ENCODE measurements at regions not wholly inside any gene's neighbourhood (a gene's known extent, or its start where the extent isn't known, plus 50 kb on each side); places are given as distances from the start of the nearest gene placed in this dataset.

DNA sequence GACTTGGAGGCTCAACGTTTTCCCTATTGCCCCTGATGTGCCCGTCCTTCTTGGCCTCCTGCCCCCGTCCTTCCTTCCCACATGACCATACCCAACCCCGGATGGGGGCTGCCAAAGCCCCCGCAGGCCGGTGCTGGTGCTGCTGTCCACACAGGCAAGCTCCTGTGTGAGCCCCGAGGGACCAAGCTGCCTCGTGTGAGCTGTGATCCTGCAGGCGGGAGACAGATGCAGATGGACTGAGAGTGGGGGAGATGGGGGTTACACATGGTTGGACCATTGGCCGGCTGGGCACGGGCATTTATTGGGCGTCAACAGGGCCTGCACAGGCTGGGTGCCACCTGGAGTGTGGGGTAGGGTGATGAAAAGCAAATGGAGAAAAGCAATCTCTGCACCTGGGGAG is 313.2 kb upstream of the B3GAT1 start (continued):
- no peak for TF ChIP-seq ZNF124 (CRISPR knock-in tag; IDR thresholded peaks at IDR 0.05)

DNA sequence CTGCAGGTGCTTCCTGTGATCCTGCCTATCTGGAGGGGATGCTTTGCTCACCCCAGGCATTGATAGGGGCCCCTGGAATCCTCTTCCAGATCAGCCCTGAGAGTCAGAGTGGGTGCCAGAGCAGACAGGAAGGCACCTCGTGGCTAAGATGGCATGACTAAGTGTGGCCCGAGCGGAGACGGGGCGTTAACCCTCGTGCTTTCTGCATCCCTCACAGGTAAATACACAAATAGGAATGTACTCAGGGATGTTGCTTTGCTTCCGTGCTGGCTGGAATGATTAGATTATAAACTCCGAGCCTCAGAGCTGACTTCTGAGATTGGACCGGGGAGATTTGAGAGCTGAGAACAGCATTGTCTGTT is 312.7 kb upstream of the B3GAT1 start:
- no peaks in the 10 kb centered on the region; the same call in 1 of the 2 replicates for H4K20me1 ChIP-seq (replicated peaks; ENCODE audit: control insufficient read depth, insufficient read depth, low read length)
- TF ChIP-seq ZNF511 (CRISPR knock-in tag; IDR thresholded peaks at IDR 0.05): no peak
- TF ChIP-seq ZNF224 (CRISPR knock-in tag; IDR thresholded peaks at IDR 0.05): no peak
- no peak for TF ChIP-seq ZNF121 (CRISPR knock-in tag; conservative IDR thresholded peaks at IDR 0.05)
- H3K9me3 ChIP-seq (replicated peaks; ENCODE audit: control insufficient read depth, insufficient read depth, low read depth, low read length): no peaks in the 10 kb centered on the region
- H2AFZ ChIP-seq (ENCODE audit: low read depth, low read length): no peak overlapping the region
- WGBS (ENCODE audit: insufficient coverage, low coverage, missing lambda C conversion rate): 3% methylated on average over 9 of the region's 9 CpGs
- no peak overlapping the region for H3K9ac ChIP-seq (ENCODE audit: insufficient read depth in 1 of 2, low read depth in 2 of 2, low read length in 2 of 2)
- H3K79me2 ChIP-seq (ENCODE audit: control insufficient read depth, insufficient read depth, low read length): no peaks in the 10 kb centered on the region
- in situ Hi-C loops (cut with MboI): no loop called here
- FAIRE-seq (no peak), DNase-seq (ENCODE audit: extremely low read depth in 1 of 4, low spot score in 3 of 4) (no peak), ATAC-seq (no peak)
- H3K4me2 ChIP-seq (ENCODE audit: insufficient read depth, low read length): no peak overlapping the region
- POLR2A ChIA-PET: interaction anchor here (0.7 kb wide), 1 partner anchor 186 kb away, joined by 3 read pairs; no protein-coding TSS in a partner anchor
- H3K9me1 ChIP-seq (ENCODE audit: control insufficient read depth, insufficient read depth, low read length): no peaks in the 10 kb centered on the region
- H3K27me3 ChIP-seq (ENCODE audit: control insufficient read depth in 2 of 2, insufficient read depth in 2 of 2, low read length in 2 of 2): peaks cover 0 to 30% of the 10 kb centered on the region in 2 experiments; a peak in 3 of 5 replicates
- no peak overlapping the region for H3K4me3 ChIP-seq
- H3K4me1 ChIP-seq (replicated peaks in 1 of 2; ENCODE audit: control insufficient read depth in 2 of 2, insufficient read depth in 2 of 2, low read length in 2 of 2): no peaks in the 10 kb centered on the region
- CTCF ChIA-PET (ENCODE audit: low intra/inter-chr PET ratio): no interaction called here
- H3K36me3 ChIP-seq (ENCODE audit: control insufficient read depth, insufficient read depth, low read length): no peaks in the 10 kb centered on the region
- no peak overlapping the region for H3K27ac ChIP-seq (ENCODE audit: extremely low read depth, low read depth, low read length)
- BruUV-seq (replicated peaks): no TSS peak
- intact Hi-C loops (cut with micrococcal nuclease): loop anchor here (5.0 to 10.0 kb wide), 2 partner anchors 132 to 330 kb away; no protein-coding TSS in a partner anchor
